GM12878 (cell line): ENCODE measurements at regions not wholly inside any gene's neighbourhood (a gene's known extent, or its start where the extent isn't known, plus 50 kb on each side); places are given as distances from the start of the nearest gene placed in this dataset.

ENCODE experiments used
- ATAC-seq: fragments of 200-7000 bp; cut with Tn5 transposase; 3 replicates; pipeline ENCODE4 v1.9.1; 2020; ENCODE audit warnings: mild to moderate bottlenecking, moderate library complexity
- BruUV-seq: library from RNA; stranded (reverse); fragments of 400-500 nt; replicated peaks from 2 replicates; lab custom pipeline; 2021; lab: Mats Ljungman, UMichigan
- CTCF ChIA-PET: fragments of 300-600 bp; sonication (Branson Sonifier 250); formaldehyde crosslinking; extraction: SDS; loops from one replicate; lab custom pipeline; 2021; ENCODE audit warnings: inconsistent platforms; lab: Yijun Ruan, JAX
- POLR2A ChIA-PET: fragments of 350-600 bp; formaldehyde crosslinking; extraction: SDS; loops from one replicate; lab custom pipeline; 2021; ENCODE audit warnings: inconsistent platforms; lab: Charles Lee
- RAD21 ChIA-PET: fragments of 300-600 bp; sonication (Branson Sonifier 250); formaldehyde crosslinking; loops from one replicate; lab custom pipeline; 2023; ENCODE audit warnings: antibody characterized with exemption; ENCODE audit not compliant: unreplicated experiment; lab: Charles Lee
- SMC1A ChIA-PET: fragments of 300-600 bp; sonication (Branson Sonifier 250); formaldehyde crosslinking; loops from one replicate; lab custom pipeline; 2023; ENCODE audit not compliant: unreplicated experiment, uncharacterized antibody; lab: Charles Lee
- DNase-seq: peaks from one replicate; pipeline ENCODE4 v3.0.0-alpha.2; 2011; ENCODE audit warnings: low read depth, low spot score
- FAIRE-seq: peaks from 3 replicates; lab custom pipeline; 2011; peaks lifted over from hg19 to GRCh38; lab: Jason Lieb, UNC
- H2AFZ ChIP-seq: 2 replicates; pipeline ENCODE4 v1.6.0; 2011; ENCODE audit warnings: low read depth, low read length, control low read depth; ENCODE audit not compliant: control insufficient read depth
- H3K27ac ChIP-seq: 2 replicates; pipeline ENCODE4 v1.5.1; 2011; ENCODE audit warnings: control low read depth; ENCODE audit not compliant: control insufficient read depth, insufficient read depth
- H3K27me3 ChIP-seq, 2 experiments: replicated peaks in 1 of 2; 2 replicates each; pipeline versions ENCODE4 v1.6.0 to v1.6.1; 2011; ENCODE audit warnings: low read length in 1 of 2; ENCODE audit not compliant: control insufficient read depth in 2 of 2, insufficient read depth in 2 of 2
- H3K36me3 ChIP-seq, 2 experiments: 2 replicates each; pipeline ENCODE4 v1.5.1; 2011; ENCODE audit warnings: low read length in 1 of 2; ENCODE audit not compliant: control insufficient read depth in 2 of 2, insufficient read depth in 2 of 2
- H3K4me1 ChIP-seq: 2 replicates; pipeline ENCODE4 v1.6.1; 2011; ENCODE audit warnings: mild to moderate bottlenecking, low read length, moderate library complexity, mixed read lengths; ENCODE audit not compliant: control insufficient read depth, insufficient read depth
- H3K4me2 ChIP-seq: 2 replicates; pipeline ENCODE4 v1.6.0; 2011; ENCODE audit warnings: control low read depth; ENCODE audit not compliant: control insufficient read depth, insufficient read depth
- H3K4me3 ChIP-seq: fragments of 200-600 bp; sonication (generic); 2 replicates; pipeline ENCODE4 v1.5.1; 2016
- H3K79me2 ChIP-seq: 2 replicates; pipeline ENCODE4 v1.6.0; 2011; ENCODE audit warnings: low read length; ENCODE audit not compliant: control insufficient read depth, insufficient read depth
- H3K9ac ChIP-seq: 2 replicates; pipeline ENCODE4 v1.8.0; 2011; ENCODE audit warnings: low read length, control low read depth, mixed read lengths; ENCODE audit not compliant: control insufficient read depth, insufficient read depth
- H3K9me3 ChIP-seq: replicated peaks from 3 replicates; pipeline ENCODE4 v1.5.1; 2011; ENCODE audit warnings: mild to moderate bottlenecking, low read length; ENCODE audit not compliant: control insufficient read depth, insufficient read depth
- H4K20me1 ChIP-seq: 2 replicates; pipeline ENCODE4 v1.6.0; 2011; ENCODE audit not compliant: control insufficient read depth, insufficient read depth
- CBX3 ChIP-seq: fragments of 200-600 bp; sonication (generic); IDR thresholded peaks from 2 replicates; pipeline ENCODE4 v1.6.1; 2016; ENCODE audit warnings: low read depth, borderline replicate concordance
- EP300 ChIP-seq, 2 experiments: fragments of 150-350 bp in 1 of 2; IDR thresholded peaks; 2 replicates each; pipeline ENCODE4 v1.6.1; 2011 to 2012; ENCODE audit warnings: low read depth in 2 of 2, low read length in 2 of 2, borderline replicate concordance in 1 of 2, improper control_type of control experiment in 1 of 2, inconsistent platforms in 1 of 2; ENCODE audit not compliant: control insufficient read depth in 1 of 2
- KLF5 ChIP-seq: fragments of 450-650 bp; IDR thresholded peaks from 2 replicates; pipeline ENCODE4 v1.6.1; 2014; ENCODE audit warnings: mild to moderate bottlenecking; ENCODE audit not compliant: partially characterized antibody
- RB1 ChIP-seq: fragments of 450-650 bp; formaldehyde crosslinking; IDR thresholded peaks from 2 replicates; pipeline ENCODE4 v1.6.1; 2017; ENCODE audit warnings: mild to moderate bottlenecking, borderline replicate concordance
- SMARCA5 ChIP-seq: fragments of 450-650 bp; IDR thresholded peaks from 2 replicates; pipeline ENCODE4 v1.6.1; 2017; ENCODE audit warnings: mild to moderate bottlenecking
- SREBF2 ChIP-seq: IDR thresholded peaks from 2 replicates; pipeline ENCODE4 v1.6.1; 2012; ENCODE audit warnings: mild to moderate bottlenecking, low read length
- TCF7 ChIP-seq: IDR thresholded peaks from 2 replicates; pipeline ENCODE4 v1.6.1; 2014; ENCODE audit warnings: antibody characterized with exemption, borderline replicate concordance
- ZBED1 ChIP-seq: IDR thresholded peaks from 2 replicates; pipeline ENCODE4 v1.6.1; 2016; ENCODE audit warnings: borderline replicate concordance
- WGBS: methylation state at CpG from one replicate; pipeline ENCODE4 v1.1.6; 2016; ENCODE audit warnings: low lambda C conversion rate; ENCODE audit not compliant: insufficient replicate concordance, insufficient coverage; ENCODE audit errors: missing lambda C conversion rate; 5-methylcytosine and 5-hydroxymethylcytosine counted together
- in situ Hi-C: fragments of 300-500 bp; cut with MboI; formaldehyde crosslinking; loops from 9 replicates; pipeline ENCODE4 v1.14.3; 2018; ENCODE audit warnings: mixed read lengths
- intact Hi-C: fragments of 100-400 bp; cut with micrococcal nuclease; formaldehyde crosslinking; loops from one replicate; pipeline ENCODE4 v1.14.2; 2022; ENCODE audit not compliant: unreplicated experiment
- TF ChIP-seq, protein P1 (sequence below): IDR thresholded peaks from 2 replicates; pipeline ENCODE4 v1.6.1; 2012; ENCODE audit warnings: improper control_type of control experiment, low read depth, low read length; ENCODE audit not compliant: insufficient replicate concordance
- TF ChIP-seq, protein P2 (sequence below): fragments of 450-650 bp; IDR thresholded peaks from 2 replicates; pipeline ENCODE4 v1.6.1; 2017; ENCODE audit warnings: mild to moderate bottlenecking, moderate library complexity

DNA sequence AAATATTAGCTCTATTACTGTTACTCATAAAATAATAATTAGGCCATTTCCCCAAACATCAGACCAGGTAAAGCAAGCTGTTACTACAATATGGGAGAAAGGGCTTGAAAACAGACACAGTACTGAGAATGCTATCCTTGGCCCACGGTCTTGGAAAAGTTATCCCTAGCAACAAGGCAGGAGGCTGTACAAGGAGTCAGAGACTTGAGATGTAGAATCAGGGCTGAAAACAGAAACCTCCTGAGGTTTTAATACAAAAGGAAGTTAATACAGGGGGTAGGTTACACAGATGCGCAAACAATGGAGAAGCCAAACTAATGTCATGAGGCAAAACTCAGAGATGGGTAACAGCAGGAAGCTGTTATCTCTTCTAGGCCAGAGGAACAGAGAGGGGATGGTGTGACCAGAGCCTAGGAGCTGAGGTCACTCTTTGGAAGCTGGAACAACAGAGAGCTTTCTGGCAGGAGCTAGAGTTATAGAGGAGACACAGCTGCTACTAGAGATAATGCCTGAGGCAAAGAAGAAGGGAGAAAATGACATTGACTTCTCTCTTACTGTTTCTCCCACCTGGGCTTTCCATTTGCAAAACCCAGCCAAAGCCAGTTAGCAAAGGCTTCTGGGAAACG lies 248.8 kb downstream of the SUDS3 start:
- H3K4me1 ChIP-seq: no peaks in the 10 kb centered on the region
- no peak overlapping the region for H2AFZ ChIP-seq
- ChIA-PET CTCF (interaction anchor here (0.9 kb wide), 1 partner anchor 241 kb away, joined by 3 read pairs; no protein-coding TSS in a partner anchor), RAD21 (no interaction called here), SMC1A (interaction anchor here (0.7 kb wide), 1 partner anchor 15 kb away, joined by 3 read pairs; no protein-coding TSS in a partner anchor), POLR2A (no interaction called here)
- TF ChIP-seq ZBED1 (no peak), RB1 (no peak), SREBF2 (no peak), KLF5 (no peak), SMARCA5 (no peak), TCF7 (no peak), EP300 (IDR thresholded peaks at IDR 0.05; ENCODE audit: borderline replicate concordance in 1 of 2, control insufficient read depth in 1 of 2, low read depth in 2 of 2, low read length in 2 of 2) (no peak), CBX3 (no peak)
- TF ChIP-seq, protein P1, sequence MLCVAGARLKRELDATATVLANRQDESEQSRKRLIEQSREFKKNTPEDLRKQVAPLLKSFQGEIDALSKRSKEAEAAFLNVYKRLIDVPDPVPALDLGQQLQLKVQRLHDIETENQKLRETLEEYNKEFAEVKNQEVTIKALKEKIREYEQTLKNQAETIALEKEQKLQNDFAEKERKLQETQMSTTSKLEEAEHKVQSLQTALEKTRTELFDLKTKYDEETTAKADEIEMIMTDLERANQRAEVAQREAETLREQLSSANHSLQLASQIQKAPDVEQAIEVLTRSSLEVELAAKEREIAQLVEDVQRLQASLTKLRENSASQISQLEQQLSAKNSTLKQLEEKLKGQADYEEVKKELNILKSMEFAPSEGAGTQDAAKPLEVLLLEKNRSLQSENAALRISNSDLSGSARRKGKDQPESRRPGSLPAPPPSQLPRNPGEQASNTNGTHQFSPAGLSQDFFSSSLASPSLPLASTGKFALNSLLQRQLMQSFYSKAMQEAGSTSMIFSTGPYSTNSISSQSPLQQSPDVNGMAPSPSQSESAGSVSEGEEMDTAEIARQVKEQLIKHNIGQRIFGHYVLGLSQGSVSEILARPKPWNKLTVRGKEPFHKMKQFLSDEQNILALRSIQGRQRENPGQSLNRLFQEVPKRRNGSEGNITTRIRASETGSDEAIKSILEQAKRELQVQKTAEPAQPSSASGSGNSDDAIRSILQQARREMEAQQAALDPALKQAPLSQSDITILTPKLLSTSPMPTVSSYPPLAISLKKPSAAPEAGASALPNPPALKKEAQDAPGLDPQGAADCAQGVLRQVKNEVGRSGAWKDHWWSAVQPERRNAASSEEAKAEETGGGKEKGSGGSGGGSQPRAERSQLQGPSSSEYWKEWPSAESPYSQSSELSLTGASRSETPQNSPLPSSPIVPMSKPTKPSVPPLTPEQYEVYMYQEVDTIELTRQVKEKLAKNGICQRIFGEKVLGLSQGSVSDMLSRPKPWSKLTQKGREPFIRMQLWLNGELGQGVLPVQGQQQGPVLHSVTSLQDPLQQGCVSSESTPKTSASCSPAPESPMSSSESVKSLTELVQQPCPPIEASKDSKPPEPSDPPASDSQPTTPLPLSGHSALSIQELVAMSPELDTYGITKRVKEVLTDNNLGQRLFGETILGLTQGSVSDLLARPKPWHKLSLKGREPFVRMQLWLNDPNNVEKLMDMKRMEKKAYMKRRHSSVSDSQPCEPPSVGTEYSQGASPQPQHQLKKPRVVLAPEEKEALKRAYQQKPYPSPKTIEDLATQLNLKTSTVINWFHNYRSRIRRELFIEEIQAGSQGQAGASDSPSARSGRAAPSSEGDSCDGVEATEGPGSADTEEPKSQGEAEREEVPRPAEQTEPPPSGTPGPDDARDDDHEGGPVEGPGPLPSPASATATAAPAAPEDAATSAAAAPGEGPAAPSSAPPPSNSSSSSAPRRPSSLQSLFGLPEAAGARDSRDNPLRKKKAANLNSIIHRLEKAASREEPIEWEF: no peak
- TF ChIP-seq, protein P2, sequence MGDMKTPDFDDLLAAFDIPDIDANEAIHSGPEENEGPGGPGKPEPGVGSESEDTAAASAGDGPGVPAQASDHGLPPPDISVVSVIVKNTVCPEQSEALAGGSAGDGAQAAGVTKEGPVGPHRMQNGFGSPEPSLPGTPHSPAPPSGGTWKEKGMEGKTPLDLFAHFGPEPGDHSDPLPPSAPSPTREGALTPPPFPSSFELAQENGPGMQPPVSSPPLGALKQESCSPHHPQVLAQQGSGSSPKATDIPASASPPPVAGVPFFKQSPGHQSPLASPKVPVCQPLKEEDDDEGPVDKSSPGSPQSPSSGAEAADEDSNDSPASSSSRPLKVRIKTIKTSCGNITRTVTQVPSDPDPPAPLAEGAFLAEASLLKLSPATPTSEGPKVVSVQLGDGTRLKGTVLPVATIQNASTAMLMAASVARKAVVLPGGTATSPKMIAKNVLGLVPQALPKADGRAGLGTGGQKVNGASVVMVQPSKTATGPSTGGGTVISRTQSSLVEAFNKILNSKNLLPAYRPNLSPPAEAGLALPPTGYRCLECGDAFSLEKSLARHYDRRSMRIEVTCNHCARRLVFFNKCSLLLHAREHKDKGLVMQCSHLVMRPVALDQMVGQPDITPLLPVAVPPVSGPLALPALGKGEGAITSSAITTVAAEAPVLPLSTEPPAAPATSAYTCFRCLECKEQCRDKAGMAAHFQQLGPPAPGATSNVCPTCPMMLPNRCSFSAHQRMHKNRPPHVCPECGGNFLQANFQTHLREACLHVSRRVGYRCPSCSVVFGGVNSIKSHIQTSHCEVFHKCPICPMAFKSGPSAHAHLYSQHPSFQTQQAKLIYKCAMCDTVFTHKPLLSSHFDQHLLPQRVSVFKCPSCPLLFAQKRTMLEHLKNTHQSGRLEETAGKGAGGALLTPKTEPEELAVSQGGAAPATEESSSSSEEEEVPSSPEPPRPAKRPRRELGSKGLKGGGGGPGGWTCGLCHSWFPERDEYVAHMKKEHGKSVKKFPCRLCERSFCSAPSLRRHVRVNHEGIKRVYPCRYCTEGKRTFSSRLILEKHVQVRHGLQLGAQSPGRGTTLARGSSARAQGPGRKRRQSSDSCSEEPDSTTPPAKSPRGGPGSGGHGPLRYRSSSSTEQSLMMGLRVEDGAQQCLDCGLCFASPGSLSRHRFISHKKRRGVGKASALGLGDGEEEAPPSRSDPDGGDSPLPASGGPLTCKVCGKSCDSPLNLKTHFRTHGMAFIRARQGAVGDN: no peak
- FAIRE-seq (no peak), ATAC-seq (no peak), DNase-seq (no peak)
- no peaks in the 10 kb centered on the region for H3K27me3 ChIP-seq
- no peak overlapping the region for H3K4me3 ChIP-seq
- no peaks in the 10 kb centered on the region for H4K20me1 ChIP-seq
- no peaks in the 10 kb centered on the region for H3K36me3 ChIP-seq
- no peaks in the 10 kb centered on the region for H3K9me3 ChIP-seq
- in situ Hi-C loops: no loop called here
- intact Hi-C loops: no loop called here
- WGBS: 60% methylated on average over 3 of the region's 3 CpGs
- no peak overlapping the region for H3K9ac ChIP-seq
- H3K27ac ChIP-seq: no peak overlapping the region
- BruUV-seq: no TSS peak
- H3K4me2 ChIP-seq: no peak overlapping the region
- no peaks in the 10 kb centered on the region for H3K79me2 ChIP-seq
